Activated CD4-positive, alpha-beta T cell treated with anti-CD3 and anti-CD28 coated beads, Interleukin-2, Interleukin-6, amounts not matched to agents 100 ng/mL and 50 ng/mL, durations not matched to agents 16 hours and 8 hours (primary cell): ENCODE measurements at regions not wholly inside any gene's neighbourhood (a gene's known extent, or its start where the extent isn't known, plus 50 kb on each side); places are given as distances from the start of the nearest gene placed in this dataset.

Experiments used
- DNase-seq: peaks from one replicate; pipeline ENCODE4 v3.0.0-alpha.2; 2020

DNA sequence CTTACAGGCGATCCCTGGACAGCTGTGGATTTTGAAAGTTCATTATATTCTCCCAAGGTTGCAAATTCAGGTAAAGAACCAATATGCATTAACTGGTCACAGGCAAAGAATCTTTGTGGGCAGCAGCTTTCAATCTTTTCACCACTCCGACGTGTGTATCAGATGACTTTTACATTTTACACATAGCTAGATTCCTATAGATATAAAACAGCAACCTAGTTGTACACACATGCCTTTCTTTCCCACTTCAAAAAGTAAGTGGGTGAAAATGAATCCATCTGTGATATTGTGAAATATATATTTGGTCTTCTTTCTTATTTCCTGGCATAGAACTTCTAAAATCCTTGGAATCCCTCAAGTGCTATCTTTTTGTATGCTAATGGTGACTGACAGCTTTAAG lies 72.5 kb downstream of the SCG2 start:
- DNase-seq: no peak

GRCh38 chr2:223530811-223531210 lies 71.3 kb downstream of the SCG2 start:
- no peak for DNase-seq

DNA sequence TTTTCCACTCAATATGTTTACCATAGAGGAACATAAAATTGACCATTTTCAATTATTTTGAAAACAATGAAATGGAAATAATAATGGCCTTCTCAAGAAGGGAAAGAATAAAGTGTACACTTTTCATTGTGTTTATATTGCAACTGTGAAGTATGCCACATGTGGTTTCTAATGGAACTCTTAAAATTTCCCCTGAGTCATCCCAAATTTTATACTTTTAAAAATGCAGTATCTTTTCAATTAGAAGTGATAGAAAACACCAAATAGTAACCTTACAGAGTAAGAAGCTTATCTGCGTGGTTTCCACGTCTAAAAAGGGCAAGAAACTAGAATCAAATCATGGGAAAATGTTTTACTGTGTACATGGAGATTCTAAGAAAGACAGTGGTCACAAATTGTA lies 70.0 kb downstream of the SCG2 start:
- no peak for DNase-seq

DNA sequence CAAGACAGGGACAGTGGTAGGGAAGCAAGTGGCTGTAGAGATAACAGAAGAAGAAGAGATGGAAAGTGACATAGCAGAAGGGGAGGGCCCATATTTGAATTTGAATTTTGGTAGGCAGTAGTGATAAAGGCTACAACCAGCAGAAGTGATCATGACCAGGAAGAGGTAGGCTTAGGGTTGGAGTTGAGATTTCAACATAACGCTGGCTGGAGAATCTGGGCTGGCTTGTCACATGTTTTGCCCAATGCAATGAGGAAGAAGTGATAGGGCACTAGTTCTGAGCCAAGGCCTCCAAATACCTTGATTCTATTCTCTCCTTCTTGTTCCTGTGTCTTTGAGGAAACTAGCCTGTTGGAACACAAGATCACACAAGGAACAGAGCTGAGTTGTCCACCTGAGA lies 69.4 kb downstream of the SCG2 start:
- no peak for DNase-seq

- DNase-seq: no peak
These were observed 65.6 kb downstream of the SCG2 start for GRCh38 chr2:223536546-223536945.

- no peak for DNase-seq
These were observed 65.0 kb downstream of the SCG2 start for GRCh38 chr2:223537115-223537514.

DNA sequence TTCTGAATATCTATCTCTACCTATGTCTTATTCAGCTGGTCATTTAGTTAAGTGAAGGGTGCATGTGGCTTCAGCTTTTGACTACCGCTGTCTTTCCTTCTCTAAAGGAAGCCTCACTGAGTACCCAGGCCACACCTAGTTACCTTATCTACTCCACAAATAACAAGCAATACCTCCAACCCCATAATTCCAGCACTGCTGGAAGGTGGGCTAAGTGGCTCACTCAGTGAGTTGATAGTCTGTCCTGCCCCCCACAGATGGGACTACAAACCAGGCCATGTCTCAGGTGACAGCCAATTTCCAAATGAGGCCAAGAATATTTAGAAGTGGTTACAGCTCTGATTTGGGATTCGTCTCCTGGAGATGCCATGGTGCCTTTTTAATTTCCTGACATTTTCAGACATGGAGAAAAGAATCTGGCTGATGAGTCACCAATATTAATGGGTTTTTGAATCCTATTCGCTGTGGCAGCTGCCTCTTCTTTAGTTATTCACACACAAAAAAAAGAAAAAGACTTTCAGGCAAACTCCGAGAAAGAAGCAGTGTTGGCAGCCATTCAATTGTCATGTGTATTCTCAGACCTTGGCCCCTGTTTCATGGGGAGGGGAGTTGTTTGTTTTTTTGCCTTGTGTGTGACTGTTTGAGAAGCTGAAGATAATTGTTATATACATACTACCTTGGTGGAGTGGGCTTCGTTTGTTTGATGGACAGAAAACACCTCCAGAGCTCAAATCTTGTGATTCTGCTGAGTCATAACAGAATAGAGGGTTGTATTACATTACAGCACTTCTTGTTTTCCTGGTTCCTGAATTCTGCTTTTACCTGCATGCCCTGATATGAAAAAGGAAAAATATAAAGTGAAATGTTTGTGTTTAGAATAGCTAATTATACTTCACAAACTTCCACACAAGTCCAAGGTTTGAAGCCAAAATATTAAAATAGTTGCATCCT lies 64.2 kb downstream of the SCG2 start:
- no peak for DNase-seq

DNA sequence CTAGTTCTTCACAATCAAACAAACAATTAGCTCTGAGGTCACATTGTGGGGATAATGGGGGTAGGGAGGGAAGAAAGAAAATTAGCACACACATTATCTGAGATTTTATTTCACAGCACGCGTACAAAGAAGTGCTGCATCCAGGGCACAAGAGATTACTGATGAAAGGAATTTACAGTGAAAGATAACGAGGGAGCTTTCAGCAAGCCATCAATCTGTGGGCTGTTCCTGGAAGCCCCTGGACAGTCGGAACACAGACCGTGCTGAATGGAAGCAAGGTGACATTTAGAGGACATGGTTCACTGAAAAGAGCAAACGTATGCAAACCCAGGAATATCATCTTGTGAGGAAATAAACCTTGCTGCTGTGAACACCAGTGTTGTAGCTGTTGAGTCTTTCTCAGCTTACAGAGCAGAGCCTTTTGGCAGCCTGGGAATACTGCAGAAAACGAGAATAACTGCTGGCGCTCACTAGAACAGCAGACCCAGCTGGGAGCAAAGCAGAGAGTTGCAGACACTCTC lies 63.2 kb downstream of the SCG2 start:
- DNase-seq: no peak

DNA sequence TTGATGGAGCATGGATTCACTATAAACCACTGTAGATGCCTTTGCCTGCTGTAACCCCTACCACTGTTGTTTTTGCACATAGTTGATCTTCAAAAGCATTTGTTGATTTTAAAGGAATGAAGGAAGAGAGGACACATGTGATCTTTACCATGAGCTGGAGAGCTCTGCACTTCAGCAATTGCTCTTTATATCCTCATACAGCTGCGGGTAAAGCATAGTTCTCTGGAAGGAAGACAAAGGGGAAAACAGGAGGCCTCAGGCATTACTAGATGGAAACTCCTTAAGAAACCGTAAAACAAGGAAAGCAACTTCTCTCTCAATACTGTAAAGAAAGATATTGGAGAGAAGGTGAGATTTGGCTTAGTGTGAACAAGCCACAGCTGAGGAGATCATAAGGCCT lies 60.6 kb downstream of the SCG2 start:
- no peak for DNase-seq

GRCh38 chr2:223542501-223542900 lies 59.7 kb downstream of the SCG2 start:
- no peak for DNase-seq

GRCh38 chr2:223545406-223545805 lies 56.8 kb downstream of the SCG2 start:
- no peak for DNase-seq

- no peak for DNase-seq
These were observed 56.3 kb downstream of the SCG2 start for GRCh38 chr2:223545830-223546229.
